ENCODE measurements at regions not wholly inside any gene's neighbourhood (a gene's known extent, or its start where the extent isn't known, plus 50 kb on each side); places are given as distances from the start of the nearest gene placed in this dataset.

DNA sequence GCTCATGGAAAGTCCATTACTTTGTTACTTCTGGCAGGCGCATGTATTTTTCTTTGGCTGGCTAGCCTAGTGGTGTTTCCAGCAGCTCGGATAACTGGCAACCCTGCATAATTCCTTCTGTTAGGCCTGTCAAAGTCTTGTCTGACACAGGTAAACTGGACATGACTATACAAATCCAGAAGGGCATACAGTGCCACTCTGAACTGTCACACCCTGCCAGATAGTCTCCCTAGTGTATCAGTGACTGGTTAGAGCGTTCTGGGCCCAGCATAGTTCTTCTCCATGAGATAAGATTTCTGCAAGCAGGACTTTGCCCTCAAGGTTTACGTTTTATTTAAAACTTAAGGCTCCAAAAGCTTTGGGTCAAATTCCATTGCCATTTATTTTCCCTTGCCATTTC lies 177.7 kb upstream of the GORAB start:
- TF ChIP-seq POLR2AphosphoS5 (IDR thresholded peaks at IDR 0.05): no peak
- no peak for TF ChIP-seq CTCF (IDR thresholded peaks at IDR 0.05)
